ENCODE measurements at regions not wholly inside any gene's neighbourhood (a gene's known extent, or its start where the extent isn't known, plus 50 kb on each side); places are given as distances from the start of the nearest gene placed in this dataset.
"Not testable (repeated sequence)": the region's sequence is repeated elsewhere in the genome, so short reads cannot be mapped to it uniquely, and the experiment has no call there.

DNA sequence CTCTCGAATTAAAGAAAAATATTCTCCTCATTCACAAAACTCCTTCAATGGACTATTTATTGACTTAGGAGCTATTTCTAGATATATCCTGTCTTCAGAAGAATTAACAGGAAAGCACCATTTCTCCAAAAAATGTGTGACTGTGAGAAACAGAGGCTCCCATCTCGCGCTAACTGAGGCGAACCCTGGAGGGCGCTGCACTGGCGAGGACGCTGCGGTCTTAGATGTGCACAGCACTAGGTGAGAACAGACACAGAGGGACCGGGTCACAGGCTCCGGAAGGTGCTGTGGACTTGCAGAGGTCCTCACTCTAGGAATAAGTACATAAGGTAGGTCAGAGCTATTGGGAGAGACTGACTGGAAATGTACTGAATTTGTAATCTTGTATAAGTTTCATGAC is 229.7 kb upstream of the SLC35G4 start:
- no peak for DNase-seq

DNA sequence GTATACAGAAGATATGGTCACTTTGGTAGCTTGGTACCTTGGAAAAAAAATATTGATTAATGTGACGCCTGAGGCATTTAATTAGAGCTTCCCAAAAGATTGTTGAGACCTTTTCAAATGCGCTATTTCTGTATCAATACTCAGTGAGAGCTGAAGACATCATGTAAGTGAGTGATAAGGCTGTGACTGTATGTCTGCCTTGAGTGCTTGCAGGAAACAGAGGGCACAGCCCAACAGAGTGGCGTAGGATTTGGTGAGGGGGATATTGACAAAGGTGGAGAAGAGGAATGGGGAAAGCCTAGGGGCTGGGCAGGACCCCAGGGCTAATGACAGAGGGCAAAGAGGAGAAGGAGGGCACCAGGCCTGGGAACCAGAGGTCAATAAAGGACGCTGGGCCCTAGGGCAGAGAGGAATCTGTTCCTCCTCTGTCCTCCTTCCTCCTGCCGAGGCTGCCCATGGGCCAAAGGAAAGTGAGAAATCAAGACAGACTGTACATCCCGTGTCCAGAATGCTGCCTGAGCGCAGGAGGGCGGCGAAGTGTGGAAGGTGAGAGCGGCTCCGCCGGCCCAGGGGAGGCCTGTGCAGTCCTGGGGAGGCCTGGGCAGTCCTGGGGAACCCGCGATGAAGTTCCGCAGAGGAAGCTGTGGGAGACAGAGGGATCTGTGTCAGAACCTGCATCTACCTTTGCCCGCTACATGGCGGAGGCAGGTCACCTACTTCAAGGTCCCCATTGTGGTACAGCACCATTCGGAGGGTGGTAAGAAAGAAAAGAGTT is 228.6 kb upstream of the PIEZO2 start:
- DNase-seq, result no peak

DNA sequence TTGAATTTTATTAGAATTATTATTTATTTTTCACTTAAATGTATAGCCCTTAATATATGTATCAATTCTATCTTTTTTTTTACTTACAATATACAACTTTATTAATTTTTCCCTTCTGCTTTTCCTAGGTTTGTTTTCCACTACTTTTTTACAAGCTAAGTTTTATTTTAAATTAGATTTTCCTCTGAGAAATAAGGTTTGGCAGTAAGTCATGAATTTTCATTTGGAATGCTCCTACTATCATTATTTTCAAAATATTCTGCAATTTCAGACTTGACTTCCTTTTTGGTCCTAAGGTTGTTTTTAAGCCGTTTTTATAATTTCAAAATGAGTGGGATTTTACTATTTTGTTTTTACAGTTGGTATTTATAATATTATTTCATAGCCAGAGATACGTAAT is 222.8 kb upstream of the PIEZO2 start:
- no peak for DNase-seq

DNA sequence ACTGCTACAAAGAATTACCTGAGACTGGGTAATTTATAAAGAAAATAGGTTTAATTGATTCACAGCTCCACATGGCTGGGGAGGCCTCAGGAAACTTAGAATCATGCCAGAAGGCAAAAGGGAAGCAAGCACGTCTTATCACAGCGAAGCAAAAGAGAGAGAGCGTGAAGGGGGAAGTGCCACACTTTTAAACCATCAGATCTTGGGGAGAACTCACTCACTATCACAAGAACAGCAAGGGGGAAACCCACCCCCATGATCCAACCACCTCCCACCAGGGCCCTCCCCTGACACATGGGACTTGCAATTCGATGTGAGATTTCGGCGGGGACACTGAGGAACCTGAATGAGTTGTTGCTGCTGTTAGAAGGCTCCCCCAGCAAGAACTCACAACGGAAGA is 220.2 kb upstream of the PIEZO2 start:
- DNase-seq, result peak; percentile 36 to 59

DNA sequence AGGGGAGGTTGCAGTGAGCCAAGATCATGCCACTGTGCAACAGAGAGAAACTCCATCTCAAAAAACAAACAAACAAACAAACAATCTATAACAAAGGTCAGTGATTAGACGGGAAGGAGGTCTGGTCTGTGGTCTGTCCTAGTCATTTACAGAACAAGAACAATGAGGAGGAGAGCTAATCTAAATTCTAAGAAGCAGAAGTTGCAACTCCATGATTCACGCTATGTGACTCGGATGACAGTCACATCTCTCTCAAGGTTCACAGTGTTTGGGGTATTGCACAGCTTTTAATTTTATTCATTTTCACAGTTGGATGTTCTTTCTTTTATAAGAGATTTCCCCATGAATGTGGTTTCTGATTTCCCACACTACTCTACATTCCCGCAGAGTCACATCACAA is 218.7 kb upstream of the PIEZO2 start:
- peak; percentile 71 to 82 for DNase-seq

DNA sequence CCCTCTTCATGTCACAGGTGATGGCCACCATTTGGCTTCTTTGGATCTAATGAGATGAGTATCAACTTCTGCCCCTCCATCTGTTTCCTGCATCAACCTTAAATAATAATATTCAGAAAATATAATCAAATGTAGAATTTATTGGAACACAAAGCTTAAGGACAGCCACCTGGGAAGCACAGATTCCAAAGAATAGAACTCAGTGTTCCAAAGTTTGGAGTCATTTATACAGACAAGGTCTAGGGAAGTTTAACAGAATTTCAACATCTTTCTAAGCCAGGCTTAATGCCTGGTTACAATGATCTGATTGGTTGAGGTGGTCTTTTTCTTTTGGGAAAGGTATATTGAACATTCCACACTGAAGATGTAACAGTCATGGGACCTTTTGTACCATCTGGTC is 218.0 kb upstream of the PIEZO2 start:
- no peak for DNase-seq

DNA sequence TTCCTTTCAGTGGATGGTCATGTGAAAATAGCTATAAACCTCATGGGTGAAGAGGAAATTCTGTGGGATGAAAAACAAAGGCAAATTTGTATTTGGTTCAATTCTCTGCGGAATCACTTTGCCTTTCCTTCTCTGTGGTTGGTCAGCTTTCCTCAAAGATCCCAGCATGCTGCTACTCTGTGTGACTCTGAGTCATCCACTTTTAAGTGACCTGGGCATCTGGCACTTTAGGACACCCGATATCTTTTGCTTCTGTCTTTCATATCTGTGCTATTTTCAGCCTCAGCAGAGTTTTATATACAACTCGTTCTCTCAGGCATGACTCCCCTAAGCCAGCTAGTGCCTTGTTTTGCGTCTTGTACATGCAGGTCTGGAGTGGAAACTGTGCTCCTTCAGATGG is 217.0 kb upstream of the PIEZO2 start:
- DNase-seq, result peak in 1 of 2 donors; percentile 1

DNA sequence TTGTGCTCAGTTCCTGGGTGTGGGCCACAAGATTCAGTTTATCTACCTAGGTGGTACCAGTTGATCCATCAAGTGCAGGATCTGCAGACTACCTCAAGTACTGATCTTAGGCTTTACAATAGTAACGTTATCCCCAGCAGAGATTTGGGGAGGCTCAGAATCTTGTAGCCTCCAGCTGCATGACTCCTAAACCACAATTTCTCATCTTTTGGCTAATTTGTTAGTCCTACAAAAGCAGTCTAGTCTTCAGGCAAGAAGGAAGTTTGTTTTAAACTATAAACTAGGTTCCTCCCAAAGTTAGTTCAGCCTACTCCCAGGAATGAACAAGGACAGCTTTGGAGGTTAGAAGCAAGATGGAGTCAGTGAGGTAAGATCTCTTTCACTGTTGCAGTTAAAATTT is 213.5 kb upstream of the PIEZO2 start:
- no peak for DNase-seq

DNA sequence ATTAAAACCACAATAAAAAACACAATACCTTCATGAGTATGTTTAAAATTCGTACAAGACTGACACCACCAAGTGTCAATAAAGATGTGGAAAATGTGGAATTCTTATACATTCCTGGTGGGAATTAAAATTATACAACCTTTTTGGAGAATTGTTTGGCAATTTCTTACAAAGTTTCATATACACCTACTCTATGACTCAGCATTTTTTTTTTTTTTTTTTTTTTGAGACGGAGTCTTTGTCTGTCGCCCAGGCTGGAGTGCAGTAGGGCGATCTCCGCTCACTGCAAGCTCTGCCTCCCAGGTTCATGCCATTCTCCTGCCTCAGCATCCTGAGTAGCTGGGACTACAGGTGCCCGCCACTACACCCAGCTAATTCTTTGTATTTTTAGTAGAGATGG is 212.5 kb upstream of the PIEZO2 start:
- not testable (repeated sequence) for DNase-seq

DNA sequence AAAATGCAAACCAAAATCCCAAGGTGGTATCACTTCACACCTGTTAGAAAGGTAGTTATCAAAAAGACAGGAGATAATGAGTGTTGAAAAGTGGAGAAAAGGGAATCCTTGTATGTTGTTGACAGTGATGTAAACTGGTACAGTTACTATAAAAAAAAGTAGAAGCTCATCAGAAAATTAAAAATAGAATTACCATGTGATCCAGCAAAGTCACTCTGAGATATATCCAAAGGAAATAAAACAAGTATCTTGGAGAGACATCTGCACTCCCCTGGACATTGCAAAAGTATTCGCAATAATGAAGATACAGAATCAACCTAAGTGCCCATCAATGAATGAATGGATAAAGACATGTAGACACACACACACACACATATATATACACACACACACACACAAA is 208.3 kb upstream of the PIEZO2 start:
- DNase-seq, result no peak

DNA sequence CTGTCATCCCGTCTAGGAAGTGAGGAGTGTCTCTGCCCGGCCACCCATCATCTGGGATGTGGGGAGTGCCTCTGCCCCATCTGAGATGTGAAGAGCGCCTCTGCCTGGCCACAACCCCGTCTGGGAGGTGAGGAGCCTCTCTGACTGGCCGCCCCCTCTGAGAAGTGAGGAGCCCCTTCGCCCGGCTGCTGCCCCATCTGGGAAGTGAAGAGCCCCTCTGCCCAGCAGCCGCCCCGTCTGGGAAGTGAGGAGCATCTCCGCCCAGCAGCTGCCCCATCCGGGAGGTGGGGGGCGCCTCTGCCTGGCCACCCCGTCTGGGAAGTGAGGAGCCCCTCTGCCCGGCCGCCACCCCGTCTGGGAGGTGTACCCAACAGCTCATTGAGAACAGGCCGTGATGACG is 195.2 kb upstream of the PIEZO2 start:
- not testable (repeated sequence) for DNase-seq

DNA sequence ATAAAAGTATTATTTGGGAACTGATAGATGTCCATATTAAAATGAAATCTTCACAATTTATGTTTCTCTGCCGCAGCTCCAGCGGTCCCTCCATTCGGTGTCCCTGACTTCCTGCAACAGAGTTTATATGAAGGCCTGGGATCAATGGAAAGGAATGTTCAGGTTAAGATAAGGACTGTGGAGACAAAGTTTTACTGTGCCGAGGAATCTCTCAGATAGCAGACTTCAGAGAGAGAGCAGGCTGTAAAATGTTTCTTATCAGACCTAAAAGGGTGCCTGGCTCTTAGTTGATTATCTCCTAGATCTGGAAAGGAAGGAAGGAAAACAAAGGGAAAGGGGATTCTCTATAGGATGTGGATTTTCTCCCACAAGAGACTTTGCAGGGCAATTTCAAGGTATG is 193.7 kb upstream of the PIEZO2 start:
- no peak for DNase-seq

DNA sequence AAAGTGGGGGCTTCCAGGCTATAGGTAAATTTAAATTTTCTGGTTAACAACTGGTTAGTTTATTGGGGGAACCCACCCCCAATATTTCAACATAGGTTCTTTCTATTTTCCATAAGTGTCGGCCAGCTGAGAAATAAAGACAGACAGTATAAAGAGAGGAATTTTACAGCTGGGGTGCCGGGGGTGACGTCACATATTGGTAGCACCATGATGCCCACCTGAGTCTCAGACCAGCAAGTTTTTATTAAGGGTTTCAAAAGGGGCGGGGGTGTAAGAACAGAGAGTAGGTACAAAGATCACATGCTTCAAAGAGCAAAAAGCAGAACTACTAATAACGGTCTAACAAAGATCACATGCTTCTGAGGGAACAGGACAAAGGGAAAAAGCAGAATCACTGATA is 192.7 kb upstream of the PIEZO2 start:
- DNase-seq, result not testable (repeated sequence)

DNA sequence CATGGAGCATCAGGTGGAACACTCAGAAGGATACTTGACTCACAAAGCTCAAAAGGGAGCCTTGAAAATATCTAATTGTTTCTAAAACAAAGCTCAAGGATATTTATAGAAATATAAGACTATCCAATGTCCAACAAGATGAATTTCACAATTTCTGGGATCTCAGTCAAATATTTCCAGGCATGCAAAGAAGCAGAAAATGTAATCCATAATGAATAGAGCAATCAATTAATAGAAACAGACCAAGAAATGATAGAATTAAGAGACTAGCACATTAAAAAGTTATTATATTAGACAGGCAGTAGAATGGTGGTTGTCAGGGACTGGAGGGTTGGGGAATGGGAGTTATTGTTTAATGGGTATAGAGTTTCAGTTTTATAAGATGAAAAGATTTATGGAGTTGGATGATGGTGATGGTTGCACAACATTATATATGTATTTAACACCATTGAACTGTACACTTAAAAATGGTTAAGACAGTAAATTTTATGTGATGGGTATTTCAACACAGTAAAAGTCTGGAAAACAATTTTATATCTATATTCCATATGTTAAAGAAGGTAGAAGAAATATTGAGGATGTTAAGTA is 189.9 kb upstream of the PIEZO2 start:
- DNase-seq, result no peak

DNA sequence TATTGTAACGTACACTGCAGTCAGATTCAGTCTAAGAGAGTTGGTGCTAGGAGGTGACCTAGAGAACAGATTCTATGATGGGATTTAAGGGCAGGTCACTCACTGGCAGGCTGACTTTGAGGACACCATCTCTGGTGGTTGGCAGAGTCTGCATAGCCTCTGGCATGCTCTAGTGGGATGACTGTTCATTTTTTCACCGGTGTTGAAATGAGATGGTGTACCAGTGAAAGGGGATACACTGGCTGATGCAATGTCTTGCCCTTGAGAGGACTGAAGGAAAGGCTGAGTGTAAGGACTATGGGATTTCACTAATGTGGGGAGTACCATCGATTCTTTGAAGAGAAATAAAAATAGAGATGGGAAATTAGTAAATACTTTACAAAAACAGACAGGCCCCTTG is 186.9 kb upstream of the PIEZO2 start:
- DNase-seq, result no peak

DNA sequence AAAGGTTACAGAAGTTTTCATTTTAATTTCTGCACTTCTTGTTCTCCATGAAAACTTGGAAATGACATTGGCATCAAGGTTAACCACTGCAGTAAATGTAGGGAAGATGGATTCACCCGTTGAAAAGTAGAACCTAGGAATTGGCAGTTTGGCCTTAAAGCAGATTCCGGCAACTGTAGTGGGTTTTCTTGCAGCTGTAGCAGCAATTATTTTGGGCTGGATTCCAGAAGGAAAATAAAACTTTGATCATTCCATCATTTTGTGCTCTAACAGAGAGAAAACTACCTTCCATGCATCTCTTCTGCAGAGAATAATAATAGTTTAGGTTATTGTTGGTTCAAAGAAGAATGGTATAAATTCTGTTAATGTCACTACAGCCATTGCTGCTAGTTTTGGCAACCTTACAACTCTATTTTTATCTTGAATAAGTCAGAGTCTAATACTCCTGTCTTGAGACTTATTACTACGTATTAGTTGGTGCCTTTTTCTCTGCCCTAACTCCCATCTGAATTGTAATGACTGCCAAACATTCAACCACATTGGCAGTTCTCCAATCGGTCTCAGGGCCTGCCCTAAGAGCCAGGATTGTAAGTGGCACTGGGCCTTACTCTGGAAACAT is 178.1 kb upstream of the PIEZO2 start:
- DNase-seq, result no peak

DNA sequence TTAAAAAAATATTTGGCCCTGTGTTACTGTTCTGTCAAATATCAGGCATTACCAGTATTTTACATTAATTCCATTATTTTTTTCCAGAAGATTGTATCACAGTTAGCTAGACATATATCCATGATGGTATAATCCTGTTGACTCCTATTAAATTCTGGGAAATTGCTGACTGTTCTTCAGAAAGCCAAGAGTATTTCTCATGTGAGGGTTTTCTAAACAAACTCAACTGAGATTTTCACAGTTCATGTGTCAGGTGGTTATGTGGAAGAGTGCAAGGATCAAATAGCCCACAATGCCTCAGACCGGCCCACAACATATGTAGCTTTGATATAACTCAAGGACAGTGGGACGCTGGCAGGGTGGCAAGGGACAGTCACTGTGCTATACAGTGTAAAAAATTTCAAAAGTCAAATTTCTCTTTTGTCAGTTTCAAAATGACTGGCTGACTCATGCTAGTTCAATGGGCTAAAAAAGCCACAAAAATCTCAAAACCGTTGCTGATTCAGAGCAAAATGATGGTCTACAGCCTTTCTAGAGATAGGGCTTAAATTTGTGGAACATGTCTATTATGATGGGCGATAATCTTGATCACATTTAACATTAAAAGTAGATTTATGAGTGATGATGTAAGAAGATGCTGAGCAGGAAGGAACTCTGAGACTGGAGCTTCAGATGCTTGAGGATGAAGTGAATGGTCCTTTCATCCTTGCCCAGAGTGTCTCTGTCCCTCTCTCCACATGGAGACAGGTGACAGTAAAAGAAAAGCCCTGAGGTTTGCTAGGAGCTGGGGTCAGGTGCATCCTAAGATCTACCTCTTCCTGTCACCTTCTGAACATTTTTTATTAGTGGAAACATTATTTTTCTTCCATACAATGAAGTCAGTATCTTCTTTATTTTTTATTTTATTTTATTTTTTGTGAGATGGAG is 175.8 kb upstream of the PIEZO2 start:
- no peak for DNase-seq

DNA sequence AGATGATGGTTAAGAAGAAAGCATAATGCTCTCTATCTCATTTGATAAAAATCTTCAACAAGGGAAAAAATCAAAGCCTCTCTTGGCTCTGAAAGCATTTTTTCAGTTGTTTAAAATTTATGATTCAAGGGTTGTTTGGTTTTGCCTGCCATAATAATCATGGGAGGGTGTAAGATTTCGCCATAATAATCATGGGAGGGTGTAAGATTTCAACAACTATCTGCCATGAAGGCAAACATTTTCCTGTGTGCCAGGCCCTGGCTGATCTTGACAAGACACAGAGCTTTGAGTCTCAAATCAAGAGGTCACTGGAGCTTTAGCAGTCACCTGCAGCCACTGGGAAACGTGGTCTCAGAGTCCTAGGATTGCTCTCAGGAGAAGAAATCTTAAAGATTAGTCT is 175.1 kb upstream of the PIEZO2 start:
- no peak for DNase-seq

DNA sequence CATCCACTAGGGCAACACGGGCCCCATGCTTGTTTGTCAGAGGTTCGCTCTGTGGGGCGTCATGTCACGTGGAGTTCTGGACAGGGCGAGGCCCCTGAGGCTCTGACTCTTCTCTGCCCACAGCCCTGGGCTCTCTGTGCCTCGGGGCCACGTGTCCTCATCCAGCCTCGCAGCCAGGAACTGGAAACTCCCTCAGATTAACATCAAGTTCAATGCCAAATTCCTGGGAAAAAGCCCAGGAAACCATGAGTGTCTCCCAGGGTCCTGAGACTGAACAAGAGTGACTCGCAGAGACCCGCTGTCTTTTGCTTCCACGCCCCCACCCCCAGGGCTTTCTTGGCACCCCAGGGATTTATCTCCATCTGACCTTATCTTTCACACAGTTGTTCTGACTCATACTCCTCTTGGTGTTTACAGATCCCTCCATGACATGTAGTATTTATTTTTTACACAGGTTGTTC is 174.0 kb upstream of the PIEZO2 start:
- DNase-seq, result no peak

DNA sequence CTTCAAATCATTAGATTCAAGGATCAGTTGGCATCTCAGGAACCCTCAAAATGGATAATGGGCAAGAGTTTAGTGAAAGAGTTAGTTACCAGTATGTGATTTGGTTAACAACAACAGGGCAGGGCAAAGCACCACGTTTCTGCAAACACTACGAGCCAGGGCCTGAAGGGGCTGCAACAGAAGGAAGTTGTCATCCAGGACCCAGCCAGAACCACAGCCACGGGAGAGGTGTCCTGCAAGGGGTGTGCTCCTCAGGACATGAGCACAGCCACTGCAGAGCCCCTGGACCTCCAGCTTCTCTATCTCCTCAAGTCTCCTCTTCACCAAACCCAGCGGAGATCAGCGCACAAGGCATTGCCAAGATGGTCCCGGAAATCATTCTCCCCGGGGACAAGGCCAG is 173.3 kb upstream of the PIEZO2 start:
- DNase-seq, result no peak

DNA sequence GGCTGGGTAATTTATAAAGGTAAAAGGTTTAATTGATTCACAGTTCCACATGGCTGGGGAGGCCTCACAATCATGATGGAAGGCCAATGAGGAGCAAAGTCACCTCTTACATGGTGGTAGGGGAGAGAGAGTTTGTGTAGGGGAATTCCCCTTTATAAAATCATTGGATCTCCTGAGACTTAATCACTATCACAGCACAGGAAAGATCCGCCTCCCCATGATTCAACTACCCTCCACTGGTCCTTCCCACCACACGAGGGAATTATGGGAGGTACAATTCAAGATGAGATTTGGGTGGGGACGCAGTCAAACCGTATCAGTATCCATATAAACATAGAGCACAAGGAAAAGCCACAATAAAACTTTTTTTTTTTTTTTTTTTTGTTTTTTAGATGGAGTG is 172.6 kb upstream of the PIEZO2 start:
- no peak for DNase-seq

DNA sequence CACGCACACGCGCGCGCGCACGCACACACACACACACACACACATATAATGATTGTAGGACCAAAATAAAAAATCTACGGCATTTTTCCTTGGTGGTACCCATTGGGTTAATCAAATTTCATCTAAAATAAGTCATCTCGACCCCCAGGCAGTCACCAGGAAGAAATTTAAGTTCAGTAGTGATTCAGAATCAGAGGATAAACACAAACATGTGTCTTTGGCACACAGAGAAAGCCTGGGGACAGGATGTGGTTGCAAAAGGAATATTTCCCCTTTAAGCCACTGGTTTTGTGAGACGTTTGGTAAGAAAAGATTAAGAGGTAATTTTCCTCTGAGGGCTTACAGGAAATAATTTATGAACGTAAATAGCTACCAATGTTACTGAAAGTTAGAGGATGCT is 171.6 kb upstream of the PIEZO2 start:
- no peak for DNase-seq

DNA sequence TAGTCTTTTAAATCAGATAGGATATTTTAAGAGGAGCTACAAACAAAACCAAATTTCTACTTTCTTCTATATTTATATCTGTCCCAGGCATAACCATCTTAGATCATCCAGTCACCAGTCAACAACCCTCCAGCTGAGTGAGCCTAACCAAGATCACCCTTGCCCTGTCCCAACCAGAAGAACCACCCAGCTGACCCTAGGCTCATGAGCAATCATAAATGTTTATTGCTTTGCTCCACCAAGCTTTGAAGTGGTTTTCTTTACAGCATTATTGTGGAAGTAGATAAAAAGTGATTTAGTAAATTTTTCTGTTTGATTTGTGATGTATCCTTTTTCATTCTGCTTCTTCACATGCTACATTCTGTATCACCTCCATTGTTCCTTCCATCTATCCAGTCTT is 167.2 kb upstream of the PIEZO2 start:
- no peak for DNase-seq
